ENCODE measurements at regions not wholly inside any gene's neighbourhood (a gene's known extent, or its start where the extent isn't known, plus 50 kb on each side); places are given as distances from the start of the nearest gene placed in this dataset.
"Not testable (repeated sequence)": the region's sequence is repeated elsewhere in the genome, so short reads cannot be mapped to it uniquely, and the experiment has no call there.

GRCh38 chr17:20633268-20634059 lies 53.9 kb downstream of the CDRT15L2 start:
- H3K4me1 ChIP-seq (replicated peaks in 1 of 2); DNase-seq; H3K27me3 ChIP-seq; H3K9me3 ChIP-seq (replicated peaks in 1 of 3); H3K4me3 ChIP-seq; H3K36me3 ChIP-seq (replicated peaks in 1 of 2); intact Hi-C loops (cut with DNase I); H3K27ac ChIP-seq: not testable (repeated sequence)
- 87 to 94% (median 91%) methylated on average over 27 to 33 of the region's 33 CpGs for WGBS, 4 donors

GRCh38 chr17:20640147-20640546 lies 60.6 kb downstream of the CDRT15L2 start:
- 50 to 76% (median 68%) methylated on average over 2 to 7 of the region's 7 CpGs for WGBS, 4 donors
- H3K36me3 ChIP-seq (replicated peaks in 1 of 2); DNase-seq; H3K4me3 ChIP-seq; H3K9me3 ChIP-seq (replicated peaks in 1 of 3); H3K27ac ChIP-seq; H3K4me1 ChIP-seq (replicated peaks in 1 of 2); H3K27me3 ChIP-seq; intact Hi-C loops (cut with DNase I): not testable (repeated sequence)

- H3K27ac ChIP-seq = not testable (repeated sequence)
These were observed 67.2 kb downstream of the CDRT15L2 start for GRCh38 chr17:20646661-20647272.

DNA sequence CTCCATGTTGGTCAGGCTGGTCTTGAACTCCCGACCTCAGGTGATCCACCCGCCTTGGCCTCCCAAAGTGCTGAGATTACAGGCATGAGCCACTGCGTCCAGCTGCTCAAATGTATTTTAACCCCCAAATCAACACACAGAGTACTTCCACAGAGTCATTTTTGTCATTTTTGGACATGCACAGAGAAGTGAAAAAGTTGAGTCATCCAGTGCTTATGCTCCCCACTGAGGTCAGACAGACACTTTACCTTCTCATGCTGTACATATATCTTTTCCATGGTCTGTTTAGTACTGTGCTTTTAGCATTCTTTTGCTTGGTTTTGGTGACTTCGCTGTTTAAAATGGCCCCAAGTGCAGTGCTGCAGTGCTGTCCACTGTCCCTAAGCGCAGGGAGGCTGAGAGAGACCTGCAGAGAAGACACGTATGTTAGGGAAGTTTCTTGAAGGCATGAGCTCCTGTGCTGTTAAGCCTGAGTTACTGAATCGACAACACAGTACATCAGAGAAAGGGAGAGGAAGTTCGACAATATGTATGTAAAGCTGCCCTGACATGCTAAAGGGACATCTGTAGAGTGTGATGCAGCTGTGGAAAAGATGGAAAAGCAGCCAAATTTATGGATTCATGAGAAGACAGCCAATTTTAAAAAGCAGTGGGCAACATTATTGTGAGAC lies 69.7 kb downstream of the CDRT15L2 start:
- whole genome bisulfite sequencing, 4 donors = 63 to 71% (median 68%) methylated on average over 8 of the region's 8 CpGs
- DNase-seq; intact Hi-C loops (cut with DNase I): not testable (repeated sequence)

More at GRCh38 chr17:20646661-20647272, 67.2 kb downstream of the CDRT15L2 start:
- H3K36me3 ChIP-seq (replicated peaks in 1 of 2); intact Hi-C loops (cut with DNase I); H3K9me3 ChIP-seq (replicated peaks in 1 of 3); H3K4me3 ChIP-seq; H3K27me3 ChIP-seq; H3K4me1 ChIP-seq (replicated peaks in 1 of 2): not testable (repeated sequence)
- 28 to 58% (median 36%) methylated on average over 6 to 13 of the region's 13 CpGs for WGBS, 4 donors
- DNase-seq = peak in 6 of 7 donors; percentile 27 to 56 (median 42)
- TF ChIP-seq, protein P1, sequence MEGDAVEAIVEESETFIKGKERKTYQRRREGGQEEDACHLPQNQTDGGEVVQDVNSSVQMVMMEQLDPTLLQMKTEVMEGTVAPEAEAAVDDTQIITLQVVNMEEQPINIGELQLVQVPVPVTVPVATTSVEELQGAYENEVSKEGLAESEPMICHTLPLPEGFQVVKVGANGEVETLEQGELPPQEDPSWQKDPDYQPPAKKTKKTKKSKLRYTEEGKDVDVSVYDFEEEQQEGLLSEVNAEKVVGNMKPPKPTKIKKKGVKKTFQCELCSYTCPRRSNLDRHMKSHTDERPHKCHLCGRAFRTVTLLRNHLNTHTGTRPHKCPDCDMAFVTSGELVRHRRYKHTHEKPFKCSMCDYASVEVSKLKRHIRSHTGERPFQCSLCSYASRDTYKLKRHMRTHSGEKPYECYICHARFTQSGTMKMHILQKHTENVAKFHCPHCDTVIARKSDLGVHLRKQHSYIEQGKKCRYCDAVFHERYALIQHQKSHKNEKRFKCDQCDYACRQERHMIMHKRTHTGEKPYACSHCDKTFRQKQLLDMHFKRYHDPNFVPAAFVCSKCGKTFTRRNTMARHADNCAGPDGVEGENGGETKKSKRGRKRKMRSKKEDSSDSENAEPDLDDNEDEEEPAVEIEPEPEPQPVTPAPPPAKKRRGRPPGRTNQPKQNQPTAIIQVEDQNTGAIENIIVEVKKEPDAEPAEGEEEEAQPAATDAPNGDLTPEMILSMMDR (IDR thresholded peaks at IDR 0.05) = peak; percentile 27 to 54 (median 38)

GRCh38 chr17:20651022-20651421 lies 71.5 kb downstream of the CDRT15L2 start:
- intact Hi-C loops (cut with DNase I); H3K36me3 ChIP-seq (replicated peaks in 1 of 2); H3K27me3 ChIP-seq; H3K9me3 ChIP-seq (replicated peaks in 1 of 3); H3K4me3 ChIP-seq; H3K4me1 ChIP-seq (replicated peaks in 1 of 2); H3K27ac ChIP-seq; DNase-seq: not testable (repeated sequence)
- WGBS, 4 donors = 67 to 73% (median 71%) methylated on average over 7 to 8 of the region's 8 CpGs

More for the DNA sequence above, 69.7 kb downstream of the CDRT15L2 start:
- not testable (repeated sequence) for H3K27me3 ChIP-seq; H3K4me3 ChIP-seq; H3K4me1 ChIP-seq (replicated peaks in 1 of 2); H3K9me3 ChIP-seq (replicated peaks in 1 of 3); H3K27ac ChIP-seq; H3K36me3 ChIP-seq (replicated peaks in 1 of 2)

- H3K9me3 ChIP-seq (replicated peaks in 1 of 3); H3K36me3 ChIP-seq (replicated peaks in 1 of 2); H3K27ac ChIP-seq; DNase-seq; intact Hi-C loops (cut with DNase I); H3K27me3 ChIP-seq; H3K4me1 ChIP-seq (replicated peaks in 1 of 2); H3K4me3 ChIP-seq: not testable (repeated sequence)
- WGBS, 4 donors = 33 to 78% (median 65%) methylated on average over 1 to 2 of the region's 2 CpGs
These were observed 72.2 kb downstream of the CDRT15L2 start for GRCh38 chr17:20651736-20652135.

GRCh38 chr17:20653391-20653790 lies 73.9 kb downstream of the CDRT15L2 start:
- WGBS, 4 donors = 67 to 86% (median 83%) methylated on average over 1 to 5 of the region's 5 CpGs
- H3K27me3 ChIP-seq; H3K27ac ChIP-seq; H3K9me3 ChIP-seq (replicated peaks in 1 of 3); H3K4me3 ChIP-seq; intact Hi-C loops (cut with DNase I); H3K36me3 ChIP-seq (replicated peaks in 1 of 2); DNase-seq; H3K4me1 ChIP-seq (replicated peaks in 1 of 2): not testable (repeated sequence)

GRCh38 chr17:20654114-20654513 lies 74.6 kb downstream of the CDRT15L2 start:
- H3K4me1 ChIP-seq (replicated peaks in 1 of 2); H3K36me3 ChIP-seq (replicated peaks in 1 of 2); DNase-seq; H3K9me3 ChIP-seq (replicated peaks in 1 of 3); H3K4me3 ChIP-seq; H3K27me3 ChIP-seq; intact Hi-C loops (cut with DNase I); H3K27ac ChIP-seq: not testable (repeated sequence)
- 40 to 57% (median 51%) methylated on average over 3 to 4 of the region's 4 CpGs for WGBS, 4 donors

- DNase-seq; H3K4me3 ChIP-seq; H3K9me3 ChIP-seq (replicated peaks in 1 of 3); H3K27ac ChIP-seq; H3K36me3 ChIP-seq (replicated peaks in 1 of 2); H3K27me3 ChIP-seq; H3K4me1 ChIP-seq (replicated peaks in 1 of 2); intact Hi-C loops (cut with DNase I): not testable (repeated sequence)
- WGBS, 4 donors = 63 to 95% (median 76%) methylated on average over 2 to 7 of the region's 12 CpGs
These were observed 75.1 kb downstream of the CDRT15L2 start for GRCh38 chr17:20654575-20654974.

All from adrenal gland (tissue), 9 donors.